ENCODE measurements at regions not wholly inside any gene's neighbourhood (a gene's known extent, or its start where the extent isn't known, plus 50 kb on each side); places are given as distances from the start of the nearest gene placed in this dataset.
A peak's percentile ranks its signal among the peaks of the same experiment; 100 is the strongest.

DNA sequence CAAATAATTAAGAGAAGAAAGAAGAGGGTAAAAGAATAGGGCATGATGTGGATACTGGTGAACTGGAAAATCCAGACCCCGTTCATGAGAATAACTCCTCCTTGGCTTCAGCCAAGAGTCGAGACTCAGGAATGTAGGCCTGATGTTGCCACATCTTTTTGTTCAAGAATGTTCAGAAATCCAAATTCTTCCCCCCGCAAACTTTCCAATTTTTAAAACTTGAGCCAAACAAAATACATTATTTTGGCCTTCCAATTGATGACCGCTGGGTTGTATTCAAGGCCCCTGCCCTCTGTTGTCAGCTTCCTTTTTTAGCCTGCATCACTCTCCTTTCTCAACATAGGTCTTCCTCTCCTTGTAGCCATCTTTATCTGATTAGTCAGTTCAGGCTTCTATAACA lies 106.1 kb downstream of the TNFAIP3 start:
- Histone ChIP-seq H3K27ac (ENCODE audit: low read depth, low read length) (no peak overlapping the region), H3K4me2 (ENCODE audit: insufficient read depth, low read length) (no peak overlapping the region), H3K4me3 (ENCODE audit: insufficient read depth, low read length) (no peak overlapping the region), H3K27me3 (ENCODE audit: insufficient read depth, low read length) (no peaks in the 10 kb centered on the region), H3K4me1 (ENCODE audit: insufficient read depth, low read length) (peaks cover 23% of the 10 kb centered on the region), H3K79me2 (ENCODE audit: insufficient read depth, low read length) (no peaks in the 10 kb centered on the region), H3K9me3 (ENCODE audit: low read depth, low read length) (no peaks in the 10 kb centered on the region), H4K20me1 (ENCODE audit: insufficient read depth, low read length) (no peaks in the 10 kb centered on the region), H3K36me3 (ENCODE audit: insufficient read depth, low read length) (no peaks in the 10 kb centered on the region), H2AFZ (ENCODE audit: low read length) (no peak overlapping the region)
- DNase-seq (ENCODE audit: insufficient read length, low spot score, missing footprints): no peak
- TF ChIP-seq, protein P1, sequence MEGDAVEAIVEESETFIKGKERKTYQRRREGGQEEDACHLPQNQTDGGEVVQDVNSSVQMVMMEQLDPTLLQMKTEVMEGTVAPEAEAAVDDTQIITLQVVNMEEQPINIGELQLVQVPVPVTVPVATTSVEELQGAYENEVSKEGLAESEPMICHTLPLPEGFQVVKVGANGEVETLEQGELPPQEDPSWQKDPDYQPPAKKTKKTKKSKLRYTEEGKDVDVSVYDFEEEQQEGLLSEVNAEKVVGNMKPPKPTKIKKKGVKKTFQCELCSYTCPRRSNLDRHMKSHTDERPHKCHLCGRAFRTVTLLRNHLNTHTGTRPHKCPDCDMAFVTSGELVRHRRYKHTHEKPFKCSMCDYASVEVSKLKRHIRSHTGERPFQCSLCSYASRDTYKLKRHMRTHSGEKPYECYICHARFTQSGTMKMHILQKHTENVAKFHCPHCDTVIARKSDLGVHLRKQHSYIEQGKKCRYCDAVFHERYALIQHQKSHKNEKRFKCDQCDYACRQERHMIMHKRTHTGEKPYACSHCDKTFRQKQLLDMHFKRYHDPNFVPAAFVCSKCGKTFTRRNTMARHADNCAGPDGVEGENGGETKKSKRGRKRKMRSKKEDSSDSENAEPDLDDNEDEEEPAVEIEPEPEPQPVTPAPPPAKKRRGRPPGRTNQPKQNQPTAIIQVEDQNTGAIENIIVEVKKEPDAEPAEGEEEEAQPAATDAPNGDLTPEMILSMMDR (IDR thresholded peaks at IDR 0.05; ENCODE audit: extremely low read depth, low read depth, low read length): no peak

DNA sequence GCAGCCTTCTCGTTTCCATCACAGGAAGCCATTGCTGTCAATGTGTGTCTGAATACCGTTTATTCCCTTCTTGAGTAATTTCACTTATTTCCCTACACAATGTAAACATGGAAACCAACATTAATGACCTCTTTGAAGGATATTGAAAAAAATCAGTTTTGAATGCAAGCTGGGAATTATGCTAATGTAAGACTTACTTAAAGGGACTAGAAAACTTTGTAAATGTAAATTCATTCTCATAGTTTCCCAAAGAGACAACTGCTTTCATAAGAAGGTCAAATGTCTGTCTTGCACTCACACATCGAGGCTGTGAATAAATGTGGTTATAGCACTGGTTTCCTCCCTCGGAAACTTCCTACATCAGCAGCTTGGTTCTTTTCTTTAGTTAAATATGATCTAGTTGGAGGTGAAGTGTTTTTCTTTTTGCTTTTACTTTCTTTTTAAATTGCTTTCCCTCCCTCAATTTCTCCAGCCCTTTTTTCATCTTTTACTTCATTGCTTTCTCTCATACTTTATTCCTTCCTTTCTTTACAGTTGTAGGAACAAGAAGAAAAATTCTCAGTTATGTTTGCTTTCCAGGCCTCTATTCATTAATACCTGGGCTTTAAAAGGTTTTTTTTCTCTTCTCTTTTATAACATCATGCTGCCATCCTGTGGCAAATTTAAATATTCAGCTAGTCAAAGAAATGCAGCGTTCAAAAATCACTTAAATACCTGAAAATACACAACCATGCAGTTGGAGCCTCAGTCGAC lies 108.3 kb downstream of the TNFAIP3 start:
- Histone ChIP-seq H4K20me1 (ENCODE audit: insufficient read depth, low read length) (no peaks in the 10 kb centered on the region), H3K27ac (ENCODE audit: low read depth, low read length) (no peak overlapping the region), H3K79me2 (ENCODE audit: insufficient read depth, low read length) (no peaks in the 10 kb centered on the region), H3K4me2 (ENCODE audit: insufficient read depth, low read length) (peak overlapping the region; percentile 20), H3K4me1 (ENCODE audit: insufficient read depth, low read length) (peaks cover 15% of the 10 kb centered on the region), H3K9me3 (ENCODE audit: low read depth, low read length) (no peaks in the 10 kb centered on the region), H2AFZ (ENCODE audit: low read length) (peak overlapping the region; percentile 71), H3K27me3 (ENCODE audit: insufficient read depth, low read length) (no peaks in the 10 kb centered on the region), H3K36me3 (ENCODE audit: insufficient read depth, low read length) (no peaks in the 10 kb centered on the region), H3K4me3 (ENCODE audit: insufficient read depth, low read length) (no peak overlapping the region)
- DNase-seq (ENCODE audit: insufficient read length, low spot score, missing footprints): no peak
- TF ChIP-seq, protein P1 (IDR thresholded peaks at IDR 0.05; ENCODE audit: extremely low read depth, low read depth, low read length): peak; percentile 61

DNA sequence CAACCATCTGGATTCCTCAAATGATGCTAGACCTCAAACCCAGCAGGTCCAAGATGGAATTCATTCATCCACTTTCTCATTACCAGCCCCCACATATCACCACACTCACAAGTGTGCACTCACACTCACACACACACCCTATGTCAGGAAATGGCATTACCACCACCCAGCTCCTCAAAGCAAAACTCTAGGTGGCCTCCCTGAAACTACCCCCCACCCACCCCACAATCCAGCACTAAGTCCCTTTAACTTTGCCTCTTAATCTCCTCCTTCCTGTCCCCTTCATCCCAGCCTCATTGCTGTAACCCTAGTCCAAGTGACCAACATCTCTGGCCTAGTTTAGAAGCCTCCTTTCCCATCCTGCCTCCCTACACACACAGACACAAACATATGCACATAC lies 109.4 kb downstream of the TNFAIP3 start:
- Histone ChIP-seq H3K4me1 (ENCODE audit: insufficient read depth, low read length) (peaks cover 15% of the 10 kb centered on the region), H3K36me3 (ENCODE audit: insufficient read depth, low read length) (no peaks in the 10 kb centered on the region), H3K27me3 (ENCODE audit: insufficient read depth, low read length) (peaks cover 2% of the 10 kb centered on the region), H3K4me2 (ENCODE audit: insufficient read depth, low read length) (no peak overlapping the region), H3K9me3 (ENCODE audit: low read depth, low read length) (no peaks in the 10 kb centered on the region), H4K20me1 (ENCODE audit: insufficient read depth, low read length) (no peaks in the 10 kb centered on the region), H3K27ac (ENCODE audit: low read depth, low read length) (no peak overlapping the region), H3K4me3 (ENCODE audit: insufficient read depth, low read length) (no peak overlapping the region), H3K79me2 (ENCODE audit: insufficient read depth, low read length) (no peaks in the 10 kb centered on the region), H2AFZ (ENCODE audit: low read length) (no peak overlapping the region)
- DNase-seq (ENCODE audit: insufficient read length, low spot score, missing footprints): no peak
- TF ChIP-seq, protein P1 (IDR thresholded peaks at IDR 0.05; ENCODE audit: extremely low read depth, low read depth, low read length): no peak

DNA sequence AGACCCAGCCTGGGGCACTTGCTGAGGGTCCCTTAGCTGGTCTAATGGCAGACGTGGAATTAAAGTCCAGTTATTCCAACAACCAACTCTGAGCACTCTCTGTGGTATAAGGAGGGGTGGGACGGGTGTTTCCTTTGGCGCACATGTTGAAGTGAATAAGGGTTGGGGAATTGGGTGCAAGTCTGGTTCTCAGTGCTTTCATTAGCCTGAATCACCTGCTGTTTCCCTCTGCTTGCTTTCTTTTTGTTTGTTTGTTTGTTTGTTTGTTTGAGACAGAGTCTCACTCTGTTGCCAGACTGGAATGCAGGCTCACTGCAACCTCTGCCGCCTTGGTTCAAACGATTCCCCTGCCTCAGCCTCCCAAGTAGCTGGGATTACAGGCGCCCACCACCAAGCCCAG lies 110.1 kb downstream of the TNFAIP3 start:
- no peaks in the 10 kb centered on the region for H4K20me1 ChIP-seq (ENCODE audit: insufficient read depth, low read length)
- no peaks in the 10 kb centered on the region for H3K36me3 ChIP-seq (ENCODE audit: insufficient read depth, low read length)
- TF ChIP-seq, protein P1 (IDR thresholded peaks at IDR 0.05; ENCODE audit: extremely low read depth, low read depth, low read length): no peak
- H3K27ac ChIP-seq (ENCODE audit: low read depth, low read length): no peak overlapping the region
- H3K4me1 ChIP-seq (ENCODE audit: insufficient read depth, low read length): peaks cover 15% of the 10 kb centered on the region
- H3K4me2 ChIP-seq (ENCODE audit: insufficient read depth, low read length): no peak overlapping the region
- H3K9me3 ChIP-seq (ENCODE audit: low read depth, low read length): no peaks in the 10 kb centered on the region
- DNase-seq (ENCODE audit: insufficient read length, low spot score, missing footprints): no peak
- H2AFZ ChIP-seq (ENCODE audit: low read length): no peak overlapping the region
- H3K4me3 ChIP-seq (ENCODE audit: insufficient read depth, low read length): no peak overlapping the region
- H3K79me2 ChIP-seq (ENCODE audit: insufficient read depth, low read length): no peaks in the 10 kb centered on the region
- peaks cover 5% of the 10 kb centered on the region for H3K27me3 ChIP-seq (ENCODE audit: insufficient read depth, low read length)

All from osteoblast (primary cell).